Renal pelvis (tissue), 1 donor: ENCODE measurements at regions not wholly inside any gene's neighbourhood (a gene's known extent, or its start where the extent isn't known, plus 50 kb on each side); places are given as distances from the start of the nearest gene placed in this dataset.

Source experiments
- DNase-seq: peaks from one replicate; pipeline ENCODE4 v3.0.0-alpha.2; 2013

DNA sequence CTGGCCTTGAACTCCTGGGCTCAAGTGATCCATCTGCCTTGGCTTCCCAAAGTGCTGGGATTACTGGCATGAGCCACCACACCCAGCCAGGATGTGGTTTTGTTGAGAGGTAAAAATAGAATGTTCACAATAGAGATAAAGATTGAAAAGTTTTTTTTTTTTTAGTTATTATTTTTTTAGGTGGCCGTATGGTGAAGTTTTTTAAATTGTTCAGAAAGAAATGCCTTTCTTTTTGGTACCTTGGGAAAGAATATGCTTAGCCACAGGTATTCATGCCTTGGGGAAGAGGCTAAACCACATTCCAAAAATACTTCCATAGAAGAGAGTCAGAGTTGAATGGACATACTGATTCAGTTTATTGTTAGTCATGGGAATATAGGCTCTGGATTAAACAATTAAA lies 143.4 kb downstream of the C11orf91 start:
- DNase-seq, result no peak

DNA sequence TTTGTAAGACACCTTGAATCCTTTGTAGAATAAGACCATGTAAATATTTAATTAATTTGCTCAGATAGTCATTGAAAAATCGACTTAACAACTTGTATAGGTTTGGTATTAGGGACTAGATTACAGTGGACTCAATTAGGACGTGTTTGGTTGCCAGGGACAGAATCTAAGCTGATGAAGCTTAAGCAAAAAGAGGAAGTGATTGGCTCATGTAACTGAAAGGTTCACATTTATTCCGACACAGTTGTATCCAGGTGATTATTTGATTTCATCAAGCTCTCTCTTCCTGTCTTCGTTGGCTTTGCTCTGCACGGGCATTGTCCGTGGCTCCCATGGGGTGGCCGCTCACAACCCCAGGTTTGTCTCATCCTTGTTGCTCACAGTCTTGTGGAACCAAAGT lies 146.4 kb downstream of the C11orf91 start:
- no peak for DNase-seq

DNA sequence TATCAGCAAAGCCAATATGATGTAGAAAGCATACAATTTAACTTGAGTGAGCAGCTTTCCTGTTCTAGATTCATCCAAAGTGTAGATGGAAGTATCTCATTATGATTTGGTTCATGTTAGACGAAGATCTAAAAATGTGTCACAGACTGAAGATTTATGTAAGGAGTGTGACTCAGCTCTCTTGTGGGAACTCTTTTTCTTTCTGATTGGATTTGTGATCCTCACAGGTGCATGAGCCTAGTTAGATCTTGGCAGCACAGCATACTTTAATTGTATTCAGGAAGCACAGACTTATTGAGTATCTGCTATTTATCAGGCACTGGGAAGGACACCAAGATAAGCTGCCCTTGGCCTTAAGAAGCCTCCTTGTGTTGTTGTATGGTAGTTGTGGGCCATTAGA lies 147.1 kb downstream of the C11orf91 start:
- no peak for DNase-seq

DNA sequence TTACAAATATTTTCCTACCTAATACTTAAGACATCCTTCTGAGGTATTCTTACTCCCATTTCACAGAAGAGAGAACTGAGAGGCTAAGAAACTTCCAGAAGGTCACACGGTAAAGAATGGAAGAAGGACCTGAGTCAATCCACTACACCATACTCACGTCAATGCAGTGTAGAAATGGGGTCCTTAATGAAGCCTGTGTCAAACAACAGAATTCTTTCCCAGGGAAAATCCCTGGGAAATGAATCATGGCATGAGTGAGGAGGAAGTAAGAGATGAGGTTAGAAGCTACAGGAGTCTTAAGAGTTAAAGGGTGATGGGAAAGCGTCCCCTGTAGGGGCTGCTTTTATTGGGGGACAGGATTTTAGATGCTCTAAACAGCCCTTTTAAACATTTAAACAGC lies 147.9 kb downstream of the C11orf91 start:
- DNase-seq, result no peak

DNA sequence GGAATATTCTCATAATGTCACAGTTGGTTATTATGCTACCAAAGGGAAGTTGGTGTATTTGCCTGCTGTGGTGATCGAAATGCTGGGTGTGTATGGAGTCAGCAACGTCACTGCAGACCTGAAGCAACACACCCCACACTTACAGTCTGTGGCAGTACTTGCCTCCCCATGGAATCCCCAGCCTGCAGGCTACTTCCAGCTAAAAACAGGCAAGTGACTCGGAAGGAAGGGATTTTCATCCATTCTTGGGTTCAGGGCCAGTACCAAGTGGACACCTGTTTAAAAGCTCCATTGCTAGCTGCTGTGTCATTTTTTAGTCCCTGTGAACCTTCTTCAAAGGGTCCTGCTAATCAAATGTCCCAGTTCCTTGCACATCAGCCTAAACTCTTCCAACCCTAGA lies 149.6 kb downstream of the C11orf91 start:
- no peak for DNase-seq

DNA sequence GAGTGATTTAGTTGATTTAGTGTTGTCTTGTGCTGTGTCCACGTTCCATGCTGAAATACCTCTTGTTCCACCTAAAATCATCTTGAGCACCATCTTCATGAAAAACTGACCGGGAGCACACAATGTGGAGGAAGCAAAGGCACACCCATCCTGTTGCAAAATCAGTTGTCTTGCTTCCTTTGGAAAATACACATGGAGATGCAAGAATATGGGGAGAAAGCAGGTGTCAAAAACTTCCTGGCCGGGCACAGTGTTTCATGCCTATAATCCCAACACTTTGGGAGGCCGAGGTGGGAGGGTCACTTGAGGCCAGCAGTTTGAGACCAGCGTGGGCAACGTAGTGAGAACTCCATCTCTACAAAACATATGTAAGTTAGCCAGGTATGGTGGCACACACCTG lies 151.1 kb downstream of the C11orf91 start:
- no peak for DNase-seq

DNA sequence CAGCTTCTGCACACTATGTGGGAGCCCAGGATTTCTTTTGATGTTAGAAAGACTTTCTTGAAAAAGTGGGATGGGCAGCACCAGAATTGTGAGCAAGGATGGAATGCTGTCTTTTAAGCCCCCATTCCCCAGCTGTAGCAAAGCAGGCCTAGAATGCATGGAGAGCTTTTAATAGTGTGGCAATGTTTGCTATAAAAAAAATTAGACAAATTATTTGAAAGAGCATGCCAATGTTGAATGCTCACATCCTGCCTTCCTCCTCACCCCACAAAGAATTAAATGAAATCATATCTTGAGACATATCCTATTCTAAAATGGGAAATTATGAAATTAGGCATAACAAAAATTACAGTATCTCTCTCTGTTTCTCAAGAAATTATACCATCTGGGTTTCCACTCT lies 154.7 kb downstream of the C11orf91 start:
- DNase-seq, result no peak

DNA sequence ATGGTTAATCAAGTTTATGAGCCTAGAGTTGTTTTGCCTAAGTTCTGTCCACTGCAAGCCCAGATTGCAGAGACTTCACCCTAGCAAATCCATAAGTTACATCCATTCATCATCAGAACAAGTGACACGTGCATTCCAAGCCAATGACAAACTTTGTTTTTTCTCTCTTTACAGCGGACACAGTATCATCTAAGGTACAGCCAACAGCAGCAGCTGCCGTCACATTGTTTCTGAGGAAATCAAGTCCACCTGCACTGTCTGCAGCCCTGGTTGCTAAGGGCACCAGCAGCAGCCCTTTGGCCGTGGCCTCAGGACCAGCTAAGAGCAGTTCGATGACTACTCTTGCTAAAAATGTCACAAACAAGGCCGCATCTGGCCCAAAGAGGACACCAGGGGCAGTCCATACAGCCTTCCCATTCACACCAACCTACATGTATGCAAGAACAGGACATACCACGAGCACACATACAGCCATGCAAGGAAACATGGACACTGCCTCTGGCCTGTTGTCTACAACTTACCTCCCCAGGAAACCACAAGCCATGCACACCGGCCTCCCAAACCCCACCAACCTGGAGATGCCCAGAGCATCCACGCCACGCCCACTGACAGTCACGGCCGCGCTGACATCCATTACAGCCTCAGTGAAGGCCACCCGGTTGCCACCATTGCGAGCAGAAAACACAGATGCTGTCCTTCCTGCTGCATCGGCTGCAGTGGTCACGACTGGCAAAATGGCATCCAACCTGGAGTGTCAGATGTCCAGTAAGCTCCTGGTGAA lies 155.8 kb downstream of the C11orf91 start:
- DNase-seq, result no peak

DNA sequence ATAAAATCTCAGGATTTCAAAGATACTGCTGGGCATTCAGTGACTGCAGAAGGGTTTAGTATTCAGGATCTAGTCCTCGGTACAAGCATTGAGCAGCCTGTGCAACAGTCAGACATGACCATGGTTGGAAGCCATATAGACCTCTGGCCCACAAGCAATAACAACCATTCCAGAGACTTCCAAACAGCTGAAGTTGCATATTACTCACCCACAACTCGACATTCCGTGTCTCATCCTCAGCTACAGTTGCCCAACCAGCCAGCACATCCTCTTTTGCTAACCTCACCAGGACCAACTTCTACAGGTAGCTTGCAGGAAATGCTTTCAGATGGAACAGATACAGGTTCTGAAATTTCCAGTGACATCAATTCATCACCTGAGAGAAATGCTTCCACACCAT lies 156.8 kb downstream of the C11orf91 start:
- DNase-seq, result no peak

DNA sequence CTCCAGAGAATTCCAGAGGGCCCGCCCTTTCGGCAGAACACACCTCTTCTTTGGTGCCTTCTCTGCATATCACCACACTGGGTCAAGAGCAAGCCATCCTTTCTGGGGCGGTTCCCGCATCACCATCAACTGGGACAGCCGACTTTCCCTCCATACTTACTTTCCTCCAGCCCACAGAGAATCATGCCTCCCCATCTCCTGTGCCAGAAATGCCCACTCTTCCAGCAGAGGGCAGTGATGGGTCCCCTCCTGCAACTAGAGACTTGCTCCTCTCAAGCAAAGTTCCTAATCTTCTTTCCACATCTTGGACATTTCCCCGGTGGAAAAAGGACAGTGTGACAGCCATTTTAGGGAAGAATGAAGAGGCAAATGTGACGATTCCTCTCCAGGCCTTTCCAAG lies 157.7 kb downstream of the C11orf91 start:
- peak; percentile 8 for DNase-seq

DNA sequence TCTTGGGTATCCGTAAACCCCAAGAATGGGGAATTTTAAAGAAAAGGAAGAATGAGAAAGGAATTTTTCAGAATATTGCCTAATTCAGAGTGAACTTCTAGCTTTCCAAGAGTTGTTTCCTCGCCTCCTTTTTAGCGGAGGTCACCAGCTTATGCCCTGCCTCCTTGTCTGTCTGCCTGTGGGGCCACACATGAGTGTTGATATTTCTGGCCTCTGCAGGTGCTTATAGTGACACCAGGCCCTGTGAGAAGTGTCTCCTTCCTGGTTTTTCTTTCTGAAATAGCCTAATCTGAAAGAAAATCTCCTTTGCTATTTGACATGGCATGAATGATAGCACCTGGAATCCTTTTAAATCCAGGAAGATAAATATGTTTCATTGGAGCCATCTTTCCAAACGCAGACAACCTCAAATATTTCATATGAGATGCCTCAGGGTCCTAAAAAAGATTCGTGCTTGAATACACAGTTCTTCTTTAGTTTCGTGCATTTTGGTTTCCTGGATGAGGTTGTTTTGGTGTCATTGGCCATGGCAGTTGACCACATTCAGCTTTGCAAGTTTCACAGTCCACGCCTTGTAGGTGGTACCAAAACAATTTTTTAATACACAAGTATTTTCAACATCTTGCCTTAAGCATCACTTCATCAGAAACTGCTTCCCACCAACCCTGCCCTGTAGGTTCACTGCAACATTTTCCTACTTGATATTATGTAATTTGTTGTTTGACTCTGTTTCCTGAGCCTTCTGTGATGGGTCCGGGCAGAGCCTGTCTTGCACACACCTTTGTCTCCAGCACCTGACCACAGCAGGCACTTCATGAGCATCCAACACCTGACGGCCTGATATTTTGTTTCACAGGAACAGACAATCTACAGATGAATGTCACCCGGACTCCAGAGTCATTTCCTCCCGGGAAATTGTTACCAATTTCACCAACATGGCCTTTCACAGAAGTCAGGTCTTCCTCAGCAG lies 159.4 kb downstream of the C11orf91 start:
- no peak for DNase-seq

DNA sequence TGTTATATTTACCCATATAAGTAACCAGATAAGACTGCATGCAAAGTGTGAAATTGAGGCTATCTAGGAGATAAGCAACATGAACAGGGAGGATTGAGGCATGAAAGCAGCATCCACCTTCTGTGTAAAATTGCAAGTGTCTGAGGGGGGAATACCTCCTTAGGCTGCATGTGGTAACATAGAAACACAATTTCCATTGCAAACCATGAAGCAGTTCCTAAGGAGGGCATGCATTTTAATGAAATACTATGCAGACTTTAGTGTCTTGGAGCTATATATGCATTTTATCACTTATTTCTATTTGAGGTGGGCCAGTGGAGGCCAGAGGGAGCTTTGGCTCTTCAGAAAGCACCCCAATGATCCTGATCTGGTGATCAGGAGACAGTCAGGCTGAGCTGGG lies 160.2 kb downstream of the C11orf91 start:
- DNase-seq, result no peak

DNA sequence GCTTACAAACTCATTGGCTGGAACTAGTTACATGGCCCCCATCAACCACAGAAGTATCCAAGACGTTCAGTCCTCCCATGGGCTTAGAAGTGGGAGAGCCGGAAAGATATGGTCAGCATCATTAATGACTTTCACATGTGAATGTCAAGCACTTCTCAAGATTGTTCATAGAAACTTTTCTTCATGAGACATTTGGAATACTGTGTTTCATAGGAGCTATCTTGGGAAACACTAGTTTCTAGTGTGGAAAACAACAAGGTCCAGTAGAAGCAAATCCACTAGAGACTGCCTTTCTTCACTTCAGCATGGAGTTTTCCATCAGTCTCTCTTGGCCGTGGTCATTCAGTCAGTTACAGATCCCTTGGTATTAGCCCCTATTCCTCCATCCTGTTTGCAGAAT lies 160.9 kb downstream of the C11orf91 start:
- no peak for DNase-seq

DNA sequence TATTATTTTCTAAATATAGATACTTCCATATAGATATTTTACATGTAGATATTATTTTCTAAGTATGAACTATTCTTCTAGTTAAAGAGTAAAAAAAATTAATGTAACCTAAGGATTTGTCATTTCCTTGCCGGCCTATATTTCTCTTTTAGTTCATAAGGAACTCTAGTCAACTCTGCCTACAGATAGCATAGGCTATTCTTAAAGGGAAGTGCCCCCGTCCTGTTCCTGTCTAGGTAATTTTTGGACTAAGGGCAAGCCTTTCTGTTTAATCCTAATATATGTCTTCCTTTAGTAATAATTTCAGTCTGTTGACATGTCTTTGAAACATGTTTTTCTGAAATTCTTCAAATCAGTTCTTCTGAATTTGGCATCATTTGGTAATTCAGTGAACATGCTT lies 161.9 kb downstream of the C11orf91 start:
- DNase-seq, result no peak

DNA sequence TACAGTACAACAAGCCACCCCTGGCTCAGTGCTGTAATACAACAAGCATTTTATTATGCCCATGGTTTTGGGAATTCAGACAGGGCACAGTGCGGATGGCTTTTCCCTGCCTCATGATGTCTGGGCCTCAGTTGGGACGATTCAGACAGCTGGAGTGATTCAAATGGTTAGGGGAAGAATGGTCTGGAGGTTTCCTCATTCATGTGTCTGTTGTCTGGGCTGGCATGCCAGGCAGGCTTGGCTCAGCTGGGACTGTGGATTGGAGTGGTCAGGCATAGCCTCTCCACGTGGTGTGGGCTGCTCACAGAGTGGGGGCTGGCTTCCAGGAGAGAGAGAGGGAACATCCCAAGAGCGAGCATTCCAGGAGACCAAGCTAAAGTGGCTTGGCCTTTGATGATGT lies 164.4 kb downstream of the C11orf91 start:
- DNase-seq, result no peak

DNA sequence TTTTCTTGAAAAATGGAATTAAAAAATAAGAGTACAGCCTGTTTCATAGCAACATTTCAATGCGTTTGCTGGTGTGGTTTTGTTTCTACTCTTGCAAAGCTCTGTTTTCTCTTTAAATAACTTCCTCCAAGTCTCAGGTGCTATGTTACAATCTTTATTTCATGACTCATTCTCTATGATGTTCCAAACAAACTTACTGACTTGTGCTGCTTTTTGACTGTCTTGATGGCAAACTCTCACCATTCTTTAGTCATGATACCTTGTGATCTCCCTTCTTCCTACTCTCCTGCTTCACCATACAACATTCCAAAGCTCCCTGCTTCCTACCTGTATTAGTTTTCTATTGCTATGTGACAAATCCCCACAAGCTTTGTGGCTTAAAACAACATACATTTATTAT lies 166.1 kb downstream of the C11orf91 start:
- no peak for DNase-seq

DNA sequence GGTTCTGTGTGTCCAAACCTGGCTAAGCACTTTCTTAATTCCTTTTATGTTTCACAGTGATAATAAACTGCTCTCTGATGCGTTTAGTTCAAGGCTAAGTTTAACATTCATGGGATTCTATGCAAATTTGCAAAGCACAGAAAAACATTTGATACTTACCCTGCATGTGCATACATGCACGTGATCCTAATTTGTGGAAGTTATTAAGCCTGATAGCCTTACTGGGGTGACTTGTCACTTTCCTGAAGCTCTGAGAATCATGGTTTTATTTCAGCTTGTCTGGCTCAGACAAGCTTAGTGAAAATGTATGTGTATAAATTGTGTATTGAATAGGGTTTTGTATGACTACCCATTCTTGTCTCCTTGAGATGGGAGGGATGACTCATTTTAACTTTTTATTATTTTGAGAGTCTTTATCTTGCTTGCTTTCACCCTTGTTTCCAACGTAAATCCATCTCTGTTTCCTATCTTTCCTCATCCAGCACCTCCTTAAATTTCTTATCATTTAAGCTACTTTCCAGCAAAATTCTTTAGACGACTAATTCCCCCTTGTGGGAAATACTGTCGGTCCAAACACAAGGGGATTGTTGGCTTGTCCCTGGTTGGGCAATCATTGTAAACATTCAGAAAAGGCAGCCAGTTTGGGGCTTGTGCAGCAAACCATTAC lies 167.1 kb downstream of the C11orf91 start:
- no peak for DNase-seq

DNA sequence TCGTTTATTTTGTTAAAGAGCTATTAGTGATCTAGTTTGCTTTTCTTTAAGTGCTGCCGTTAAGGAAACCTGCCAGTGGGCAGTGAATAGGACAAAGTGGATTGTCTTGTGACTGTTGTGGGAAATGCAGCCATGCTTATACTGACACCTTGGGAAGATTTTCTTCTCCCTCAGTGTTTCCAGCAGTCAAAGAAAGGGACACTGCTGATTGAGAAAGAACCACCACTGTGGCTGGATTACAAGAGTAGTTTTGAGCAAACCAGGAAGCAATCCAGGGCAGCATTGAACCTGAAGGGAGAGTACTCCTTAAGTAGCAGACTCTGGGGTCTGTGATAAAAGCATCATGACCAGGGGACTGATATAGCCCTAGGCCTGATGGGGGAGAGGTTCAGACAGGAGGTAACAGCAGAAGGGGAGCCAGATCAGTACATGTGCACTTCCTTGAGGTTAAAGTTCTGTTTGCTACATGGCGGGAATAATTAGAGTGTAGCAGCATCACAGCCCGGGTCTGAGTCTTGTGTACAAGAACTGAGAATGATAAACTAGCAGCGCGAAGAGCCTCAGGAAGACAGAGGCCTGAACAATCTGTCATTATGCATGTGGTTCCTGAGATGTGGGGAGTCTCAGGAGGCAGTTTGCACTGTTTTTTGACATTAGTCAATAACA lies 167.8 kb downstream of the C11orf91 start:
- no peak for DNase-seq

DNA sequence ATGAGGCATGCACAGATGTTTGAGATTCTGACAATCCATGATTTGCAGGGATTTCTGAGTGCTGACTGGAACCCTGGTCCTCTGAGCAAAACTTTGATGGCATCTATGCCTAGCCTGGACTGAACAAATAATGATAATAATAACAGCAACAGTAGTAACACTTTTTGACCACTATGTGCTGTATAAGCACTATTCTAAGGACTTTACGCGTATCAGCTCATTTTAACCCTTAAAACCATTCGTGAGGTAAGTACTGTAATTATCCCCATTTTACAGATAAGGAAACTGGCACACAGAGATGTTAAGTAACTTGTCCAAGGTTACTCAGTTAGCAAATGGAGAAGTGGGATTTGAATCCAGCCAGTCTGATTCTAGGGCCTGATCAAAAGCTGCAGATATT lies 168.4 kb downstream of the C11orf91 start:
- DNase-seq, result no peak

DNA sequence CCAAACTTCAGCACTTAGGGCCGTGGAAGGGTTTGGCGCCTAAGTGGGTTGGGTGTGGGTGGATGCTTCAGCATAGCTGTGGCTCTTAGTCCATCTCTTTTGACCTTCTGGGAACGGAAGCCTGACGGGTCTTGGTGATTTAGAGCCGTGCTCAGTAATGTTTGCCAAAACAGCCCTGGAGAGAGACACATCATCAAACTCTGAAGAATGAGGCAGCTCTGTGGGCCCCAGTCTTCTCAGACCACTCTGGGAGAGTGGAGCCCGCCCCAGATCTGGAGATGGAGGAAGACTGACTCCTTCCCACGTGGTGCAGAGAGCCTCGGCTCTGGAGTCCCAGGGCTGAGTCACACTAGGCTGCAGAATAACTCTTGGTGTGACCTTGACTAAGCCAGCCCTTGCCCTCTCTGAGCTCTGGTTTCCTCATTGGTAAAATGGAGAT lies 168.9 kb downstream of the C11orf91 start:
- DNase-seq, result no peak

DNA sequence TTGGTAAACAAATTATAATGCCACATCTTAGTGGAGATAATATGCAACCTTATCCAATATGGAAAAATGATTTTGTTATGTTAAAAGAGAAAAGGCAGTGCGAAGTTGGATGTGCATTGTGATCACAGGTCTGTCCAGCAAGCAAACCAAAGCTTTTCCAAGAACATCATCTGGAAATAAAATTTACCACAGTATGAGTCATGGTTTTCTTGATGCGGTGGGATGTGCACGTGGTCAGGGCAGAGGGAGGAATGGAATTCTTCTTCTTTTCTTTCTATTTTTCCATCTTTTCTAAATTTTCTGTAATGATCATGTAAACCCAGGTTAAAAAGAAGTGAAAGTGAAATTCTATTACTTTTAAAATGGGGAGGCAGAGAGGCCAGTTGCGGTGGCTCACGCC lies 169.8 kb downstream of the C11orf91 start:
- no peak for DNase-seq

DNA sequence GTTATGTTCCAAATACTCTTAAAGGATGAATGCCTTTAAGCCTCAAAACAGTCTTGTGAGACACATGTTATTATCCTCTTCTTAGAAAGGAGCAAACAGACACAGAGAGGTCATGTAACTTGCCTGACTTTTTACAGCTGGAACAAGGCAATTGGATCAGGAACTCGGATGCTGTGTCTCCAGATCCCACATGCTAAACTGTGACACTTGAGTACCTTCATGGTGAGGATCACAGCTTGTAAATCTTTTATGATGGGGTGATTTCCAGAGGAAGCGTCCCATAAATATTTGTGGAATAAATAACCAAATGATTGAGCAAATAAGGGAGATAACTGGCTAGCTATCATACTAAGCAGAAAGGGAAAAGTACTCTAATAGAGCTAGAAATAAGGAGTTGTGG lies 171.2 kb downstream of the C11orf91 start:
- no peak for DNase-seq
